ENCODE measurements at regions not wholly inside any gene's neighbourhood (a gene's known extent, or its start where the extent isn't known, plus 50 kb on each side); places are given as distances from the start of the nearest gene placed in this dataset.

DNA sequence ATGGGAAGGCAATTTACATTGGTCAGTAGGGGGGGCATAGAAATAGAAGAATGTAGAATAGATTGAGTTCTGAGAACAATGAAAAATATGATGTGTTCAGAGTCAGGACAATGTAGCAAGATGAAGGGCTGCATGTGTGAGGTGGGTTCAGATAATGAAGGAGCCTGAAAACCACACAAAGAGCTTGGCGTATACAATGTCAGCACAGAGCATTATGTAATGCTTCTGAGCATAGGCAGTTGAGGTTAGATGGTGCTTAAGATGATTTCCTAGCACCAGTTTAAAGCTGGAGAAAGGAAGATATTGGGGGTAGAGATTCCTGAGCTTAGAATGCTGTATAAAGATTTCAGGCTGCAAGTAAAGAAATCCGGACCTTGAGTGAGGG, 202.0 kb upstream of the SNX7 start:
- no peak for DNase-seq
- no peak overlapping the region for H3K4me3 ChIP-seq (ENCODE audit: low read length)
- no peak overlapping the region for H3K27ac ChIP-seq (ENCODE audit: low read length)
- WGBS (ENCODE audit: insufficient coverage) = 100% methylated on average over 2 of the region's 2 CpGs
- no peaks in the 10 kb centered on the region for H3K9me3 ChIP-seq (replicated peaks; ENCODE audit: control insufficient read depth, low read depth, low read length)
- no peaks in the 10 kb centered on the region for H3K4me1 ChIP-seq (ENCODE audit: control insufficient read depth, insufficient read depth, low read length)
- H3K27me3 ChIP-seq (ENCODE audit: control insufficient read depth, insufficient read depth, low read length) = no peaks in the 10 kb centered on the region
- no peaks in the 10 kb centered on the region for H3K36me3 ChIP-seq (ENCODE audit: control insufficient read depth, insufficient read depth, low read length)

DNA sequence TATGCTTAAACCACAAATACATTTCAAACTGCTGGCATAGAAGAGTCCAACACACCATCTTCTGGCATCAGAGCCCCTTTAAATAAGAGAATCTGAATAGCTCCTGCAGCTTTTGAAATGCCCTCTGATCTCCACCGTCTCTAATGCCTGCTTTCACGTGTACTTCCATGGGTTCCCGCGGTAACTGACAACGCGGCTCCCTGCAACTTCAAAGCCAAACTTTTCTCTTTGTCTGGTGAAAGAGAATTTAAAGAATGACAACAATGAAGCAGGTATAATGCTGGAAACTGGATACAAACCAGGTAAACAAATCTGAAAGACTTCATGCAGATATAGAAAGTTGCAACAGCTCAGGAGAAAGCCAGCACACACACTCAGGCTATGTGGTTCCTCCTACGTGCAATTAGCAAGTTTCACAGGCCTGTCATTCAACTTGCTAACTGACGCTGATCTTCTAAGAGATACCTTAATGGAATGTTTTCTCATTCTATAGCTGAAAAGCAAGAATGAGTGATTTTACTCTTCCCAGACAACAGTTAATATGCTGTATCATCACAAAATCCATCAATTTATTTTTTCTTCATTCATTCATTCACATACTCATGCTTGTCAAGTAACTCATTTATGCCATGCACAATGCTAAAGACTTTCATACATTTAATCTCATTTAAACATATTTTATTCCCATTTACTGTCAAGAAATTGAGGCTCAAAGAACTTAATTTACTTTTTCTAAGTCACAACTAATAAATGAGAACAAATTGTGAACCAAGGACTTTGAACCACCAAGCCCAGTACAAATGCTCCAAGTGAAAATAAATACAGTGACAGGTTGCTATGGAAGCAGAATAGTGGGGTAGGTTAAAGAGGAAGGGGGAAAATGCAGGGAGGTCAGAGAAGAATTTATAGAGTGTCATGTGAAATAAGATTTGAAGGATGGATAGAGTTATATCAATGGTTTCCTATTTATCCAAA, 202.7 kb upstream of the SNX7 start:
- H3K27ac ChIP-seq (ENCODE audit: low read length) = no peak overlapping the region
- H3K27me3 ChIP-seq (ENCODE audit: control insufficient read depth, insufficient read depth, low read length) = no peaks in the 10 kb centered on the region
- no peaks in the 10 kb centered on the region for H3K4me1 ChIP-seq (ENCODE audit: control insufficient read depth, insufficient read depth, low read length)
- H3K4me3 ChIP-seq (ENCODE audit: low read length) = no peak overlapping the region
- H3K9me3 ChIP-seq (replicated peaks; ENCODE audit: control insufficient read depth, low read depth, low read length) = no peaks in the 10 kb centered on the region
- DNase-seq = no peak
- no peaks in the 10 kb centered on the region for H3K36me3 ChIP-seq (ENCODE audit: control insufficient read depth, insufficient read depth, low read length)
- 0% methylated on average over 1 of the region's 8 CpGs for WGBS (ENCODE audit: insufficient coverage)

DNA sequence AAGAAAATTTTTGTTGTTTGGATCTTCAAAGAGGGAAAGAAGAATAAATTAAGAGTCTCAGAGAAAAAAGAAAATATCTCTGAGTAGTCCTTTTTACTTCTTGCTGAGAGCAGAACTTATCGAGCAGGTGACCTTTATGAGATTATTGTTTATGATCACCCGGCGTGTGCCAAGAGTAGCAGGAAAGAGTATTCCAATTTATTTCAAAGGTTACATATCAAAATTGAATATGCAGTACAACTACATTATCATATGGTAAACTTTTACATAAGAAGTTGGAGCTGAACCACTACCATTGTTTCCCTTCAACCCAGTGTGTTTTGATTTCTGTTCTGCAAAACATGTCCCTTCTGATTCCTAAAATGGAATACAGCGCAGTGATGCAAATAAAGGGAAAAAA, 204.3 kb upstream of the SNX7 start:
- no peaks in the 10 kb centered on the region for H3K36me3 ChIP-seq (ENCODE audit: control insufficient read depth, insufficient read depth, low read length)
- H3K4me1 ChIP-seq (ENCODE audit: control insufficient read depth, insufficient read depth, low read length) = no peaks in the 10 kb centered on the region
- no CpG with 5 or more reads among the region's 4 CpGs for whole genome bisulfite sequencing (ENCODE audit: insufficient coverage)
- no peaks in the 10 kb centered on the region for H3K9me3 ChIP-seq (replicated peaks; ENCODE audit: control insufficient read depth, low read depth, low read length)
- H3K4me3 ChIP-seq (ENCODE audit: low read length) = no peak overlapping the region
- DNase-seq = no peak
- no peak overlapping the region for H3K27ac ChIP-seq (ENCODE audit: low read length)
- H3K27me3 ChIP-seq (ENCODE audit: control insufficient read depth, insufficient read depth, low read length) = no peaks in the 10 kb centered on the region

GRCh38 chr1:98454666-98455065, 206.9 kb upstream of the SNX7 start:
- Histone ChIP-seq H3K27me3 (ENCODE audit: control insufficient read depth, insufficient read depth, low read length) (no peaks in the 10 kb centered on the region), H3K4me3 (ENCODE audit: low read length) (no peak overlapping the region), H3K27ac (ENCODE audit: low read length) (no peak overlapping the region), H3K9me3 (replicated peaks; ENCODE audit: control insufficient read depth, low read depth, low read length) (no peaks in the 10 kb centered on the region), H3K36me3 (ENCODE audit: control insufficient read depth, insufficient read depth, low read length) (no peaks in the 10 kb centered on the region), H3K4me1 (ENCODE audit: control insufficient read depth, insufficient read depth, low read length) (no peaks in the 10 kb centered on the region)
- 32% methylated on average over 3 of the region's 4 CpGs for WGBS (ENCODE audit: insufficient coverage)
- DNase-seq = no peak

- H3K4me3 ChIP-seq (ENCODE audit: low read length) = no peak overlapping the region
- no peaks in the 10 kb centered on the region for H3K36me3 ChIP-seq (ENCODE audit: control insufficient read depth, insufficient read depth, low read length)
- no peaks in the 10 kb centered on the region for H3K4me1 ChIP-seq (ENCODE audit: control insufficient read depth, insufficient read depth, low read length)
- WGBS (ENCODE audit: insufficient coverage) = no CpG with 5 or more reads among the region's 1 CpG
- H3K9me3 ChIP-seq (replicated peaks; ENCODE audit: control insufficient read depth, low read depth, low read length) = no peaks in the 10 kb centered on the region
- no peaks in the 10 kb centered on the region for H3K27me3 ChIP-seq (ENCODE audit: control insufficient read depth, insufficient read depth, low read length)
- no peak overlapping the region for H3K27ac ChIP-seq (ENCODE audit: low read length)
- DNase-seq = no peak
These were observed 208.5 kb upstream of the SNX7 start for GRCh38 chr1:98453066-98453465.

GRCh38 chr1:98452162-98452561, 209.4 kb upstream of the SNX7 start:
- no peaks in the 10 kb centered on the region for H3K36me3 ChIP-seq (ENCODE audit: control insufficient read depth, insufficient read depth, low read length)
- no peaks in the 10 kb centered on the region for H3K4me1 ChIP-seq (ENCODE audit: control insufficient read depth, insufficient read depth, low read length)
- H3K27me3 ChIP-seq (ENCODE audit: control insufficient read depth, insufficient read depth, low read length) = no peaks in the 10 kb centered on the region
- H3K27ac ChIP-seq (ENCODE audit: low read length) = no peak overlapping the region
- no peaks in the 10 kb centered on the region for H3K9me3 ChIP-seq (replicated peaks; ENCODE audit: control insufficient read depth, low read depth, low read length)
- no peak overlapping the region for H3K4me3 ChIP-seq (ENCODE audit: low read length)
- no CpG with 5 or more reads among the region's 2 CpGs for WGBS (ENCODE audit: insufficient coverage)
- DNase-seq = no peak

- no peaks in the 10 kb centered on the region for H3K36me3 ChIP-seq (ENCODE audit: control insufficient read depth, insufficient read depth, low read length)
- H3K27ac ChIP-seq (ENCODE audit: low read length) = no peak overlapping the region
- WGBS (ENCODE audit: insufficient coverage) = no CpG with 5 or more reads among the region's 1 CpG
- no peak overlapping the region for H3K4me3 ChIP-seq (ENCODE audit: low read length)
- no peaks in the 10 kb centered on the region for H3K4me1 ChIP-seq (ENCODE audit: control insufficient read depth, insufficient read depth, low read length)
- no peaks in the 10 kb centered on the region for H3K9me3 ChIP-seq (replicated peaks; ENCODE audit: control insufficient read depth, low read depth, low read length)
- no peak for DNase-seq
- H3K27me3 ChIP-seq (ENCODE audit: control insufficient read depth, insufficient read depth, low read length) = no peaks in the 10 kb centered on the region
These were observed 220.2 kb upstream of the SNX7 start for GRCh38 chr1:98441281-98441680.

DNA sequence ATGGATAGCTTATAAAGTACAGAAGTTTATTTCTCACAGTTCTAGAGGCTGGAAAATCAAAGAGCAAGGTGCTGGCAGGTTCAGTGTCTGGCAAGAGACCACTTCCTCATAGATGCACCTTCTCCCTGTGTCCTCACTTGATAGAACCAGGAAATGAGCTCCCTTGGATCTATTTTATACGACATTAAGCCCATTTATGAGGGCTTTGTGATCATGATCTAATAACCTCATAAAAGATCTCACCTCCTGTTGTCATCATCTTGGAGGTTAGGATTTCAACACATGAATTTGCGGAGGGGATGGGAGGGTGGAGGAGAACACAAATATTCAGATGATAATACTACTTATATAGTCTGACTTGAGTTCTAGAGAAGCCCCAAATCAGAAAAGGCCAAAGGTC, 222.1 kb upstream of the SNX7 start:
- Histone ChIP-seq H3K36me3 (ENCODE audit: control insufficient read depth, insufficient read depth, low read length) (no peaks in the 10 kb centered on the region), H3K27ac (ENCODE audit: low read length) (no peak overlapping the region), H3K4me3 (ENCODE audit: low read length) (no peak overlapping the region), H3K4me1 (ENCODE audit: control insufficient read depth, insufficient read depth, low read length) (no peaks in the 10 kb centered on the region), H3K27me3 (ENCODE audit: control insufficient read depth, insufficient read depth, low read length) (no peaks in the 10 kb centered on the region), H3K9me3 (replicated peaks; ENCODE audit: control insufficient read depth, low read depth, low read length) (no peaks in the 10 kb centered on the region)
- DNase-seq = no peak
- no CpG with 5 or more reads among the region's 2 CpGs for WGBS (ENCODE audit: insufficient coverage)

DNA sequence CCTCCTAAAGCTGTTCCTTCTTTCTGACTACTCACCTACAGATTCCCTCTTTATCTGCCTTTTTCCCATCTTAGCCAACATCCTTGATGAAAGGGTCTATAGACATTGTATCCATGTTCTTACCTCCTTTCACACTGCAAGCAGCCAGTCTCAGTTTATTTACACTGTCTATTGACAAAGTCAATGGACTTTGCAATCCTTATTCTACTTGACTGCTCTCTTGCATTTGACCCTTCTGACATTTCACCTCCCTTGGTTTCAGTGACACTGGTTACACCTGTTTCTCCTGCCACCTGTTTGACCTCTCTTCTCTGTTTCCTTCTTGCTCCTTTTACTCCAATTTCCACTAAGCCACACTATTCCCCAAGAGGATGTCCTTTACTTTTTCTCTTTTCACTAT, 224.0 kb upstream of the SNX7 start:
- Histone ChIP-seq H3K9me3 (replicated peaks; ENCODE audit: control insufficient read depth, low read depth, low read length) (no peaks in the 10 kb centered on the region), H3K27me3 (ENCODE audit: control insufficient read depth, insufficient read depth, low read length) (no peaks in the 10 kb centered on the region), H3K27ac (ENCODE audit: low read length) (no peak overlapping the region), H3K4me1 (ENCODE audit: control insufficient read depth, insufficient read depth, low read length) (no peaks in the 10 kb centered on the region), H3K4me3 (ENCODE audit: low read length) (no peak overlapping the region), H3K36me3 (ENCODE audit: control insufficient read depth, insufficient read depth, low read length) (no peaks in the 10 kb centered on the region)
- DNase-seq = no peak

DNA sequence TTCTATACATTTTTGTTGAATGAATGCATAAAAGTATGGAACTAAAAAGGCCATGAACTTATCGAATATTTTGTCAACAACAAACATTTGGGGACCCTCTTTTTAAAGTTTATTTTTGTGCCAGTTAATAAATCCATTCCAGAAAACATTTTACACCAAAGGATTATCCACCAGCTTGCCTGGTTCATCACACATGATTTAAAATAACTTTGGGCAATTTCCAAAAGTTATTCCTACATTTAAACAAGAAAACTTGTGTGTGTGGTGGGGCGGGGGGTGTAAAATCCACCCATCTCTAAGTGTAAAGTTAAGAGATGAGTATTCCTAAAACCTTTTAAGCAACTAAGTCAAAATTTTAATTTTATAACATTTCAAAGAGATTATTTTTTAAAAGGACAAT, 224.5 kb upstream of the SNX7 start:
- no CpG with 5 or more reads among the region's 2 CpGs for WGBS (ENCODE audit: insufficient coverage)
- Histone ChIP-seq H3K27ac (ENCODE audit: low read length) (no peak overlapping the region), H3K27me3 (ENCODE audit: control insufficient read depth, insufficient read depth, low read length) (no peaks in the 10 kb centered on the region), H3K36me3 (ENCODE audit: control insufficient read depth, insufficient read depth, low read length) (no peaks in the 10 kb centered on the region), H3K4me3 (ENCODE audit: low read length) (no peak overlapping the region), H3K9me3 (replicated peaks; ENCODE audit: control insufficient read depth, low read depth, low read length) (no peaks in the 10 kb centered on the region), H3K4me1 (ENCODE audit: control insufficient read depth, insufficient read depth, low read length) (no peaks in the 10 kb centered on the region)
- DNase-seq = no peak
